HG02588 (cell line): ENCODE measurements at regions not wholly inside any gene's neighbourhood (a gene's known extent, or its start where the extent isn't known, plus 50 kb on each side); places are given as distances from the start of the nearest gene placed in this dataset.

ENCODE experiments used
- ATAC-seq: cut with Tn5 transposase; IDR thresholded peaks from one replicate; pipeline ENCODE4 v1.9.1; 2021; ENCODE audit warnings: mild to moderate bottlenecking, moderate library complexity; ENCODE audit not compliant: unreplicated experiment

DNA sequence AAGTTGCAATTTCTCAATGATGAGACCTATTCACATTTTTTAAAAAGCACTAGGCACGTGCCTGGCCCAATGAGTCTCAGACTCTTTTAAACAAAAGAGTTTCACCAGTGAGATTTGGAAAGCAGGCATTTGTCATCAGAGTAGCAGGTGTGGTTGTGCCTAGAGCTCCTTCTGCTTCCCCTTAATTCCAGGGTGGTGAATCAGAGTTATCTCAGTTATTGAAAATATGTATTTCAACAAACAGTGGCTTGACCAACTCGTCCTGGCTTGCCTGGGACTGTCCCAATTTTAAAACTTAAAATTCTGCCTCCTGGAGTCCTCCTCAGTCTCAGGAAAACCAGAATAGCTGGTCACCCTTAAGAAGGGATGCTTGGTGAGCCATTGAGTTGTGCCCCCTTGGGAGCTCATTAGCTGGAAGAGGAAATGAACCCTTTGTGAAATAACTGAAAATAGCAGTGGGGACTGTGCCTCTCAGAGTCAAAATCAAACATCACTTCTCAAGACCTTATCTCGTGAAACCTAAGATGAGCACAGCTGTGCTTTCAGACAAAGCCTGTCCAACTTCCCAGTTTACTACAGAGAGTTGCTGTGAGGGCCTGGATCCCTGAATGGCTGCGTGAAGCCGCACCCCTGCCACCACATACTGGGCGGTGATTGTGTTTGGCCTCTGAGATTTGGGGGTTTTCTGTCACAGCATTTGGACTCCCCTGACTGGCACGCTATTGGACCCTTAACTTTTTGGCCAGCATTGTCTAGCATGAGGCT lies 116.3 kb downstream of the ANKRD60 start:
- ATAC-seq: no peak

GRCh38 chr20:58111310-58112016 lies 117.0 kb downstream of the ANKRD60 start:
- no peak for ATAC-seq

DNA sequence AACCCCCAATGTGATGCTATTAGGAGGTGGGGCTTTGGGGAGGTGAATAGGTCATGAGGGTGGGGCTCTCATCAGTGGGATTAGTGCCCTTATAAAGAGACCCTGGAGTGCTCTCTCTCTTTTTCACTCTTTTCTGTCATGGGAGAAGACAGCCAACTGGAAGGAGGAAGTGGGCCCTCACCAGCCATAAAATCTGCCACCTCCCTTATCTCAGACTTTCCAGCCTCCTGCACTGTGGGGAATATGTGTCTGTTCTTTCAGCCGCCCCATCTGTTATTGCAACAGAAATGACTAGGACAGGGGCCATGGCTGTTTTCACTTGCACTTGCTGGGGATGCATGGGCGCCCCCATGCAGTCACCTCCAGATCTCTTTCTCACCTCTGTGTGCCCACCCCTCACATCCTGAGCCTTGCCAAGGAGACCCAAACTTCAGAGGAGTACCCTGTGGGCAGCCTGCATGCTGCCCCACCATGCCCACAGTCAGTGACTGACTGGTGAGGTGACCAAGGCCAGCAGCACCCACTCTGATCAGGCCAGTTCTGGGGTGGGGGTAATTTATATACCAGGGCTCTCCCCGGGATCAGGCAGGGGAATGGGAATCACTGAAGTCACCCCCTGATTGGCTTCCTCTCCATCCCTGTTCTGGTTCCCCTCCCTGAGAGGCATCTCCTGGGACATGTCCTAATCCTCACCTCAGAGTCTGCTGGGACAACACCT lies 118.4 kb downstream of the ANKRD60 start:
- ATAC-seq: no peak

- ATAC-seq: no peak
Measured at GRCh38 chr20:58109126-58109880, 119.2 kb downstream of the ANKRD60 start.

- no peak for ATAC-seq
Measured at GRCh38 chr20:58107533-58107932, 120.9 kb downstream of the ANKRD60 start.

GRCh38 chr20:58106143-58106750 lies 122.2 kb downstream of the ANKRD60 start:
- ATAC-seq: no peak

- no peak for ATAC-seq
Measured at GRCh38 chr20:58103961-58104360, 124.5 kb downstream of the ANKRD60 start.

- no peak for ATAC-seq
Measured at GRCh38 chr20:58103517-58103904, 124.9 kb downstream of the ANKRD60 start.

GRCh38 chr20:58102744-58103516 lies 125.5 kb downstream of the ANKRD60 start:
- ATAC-seq: no peak

- no peak for ATAC-seq
Measured at GRCh38 chr20:58102261-58102660, 126.2 kb downstream of the ANKRD60 start.

DNA sequence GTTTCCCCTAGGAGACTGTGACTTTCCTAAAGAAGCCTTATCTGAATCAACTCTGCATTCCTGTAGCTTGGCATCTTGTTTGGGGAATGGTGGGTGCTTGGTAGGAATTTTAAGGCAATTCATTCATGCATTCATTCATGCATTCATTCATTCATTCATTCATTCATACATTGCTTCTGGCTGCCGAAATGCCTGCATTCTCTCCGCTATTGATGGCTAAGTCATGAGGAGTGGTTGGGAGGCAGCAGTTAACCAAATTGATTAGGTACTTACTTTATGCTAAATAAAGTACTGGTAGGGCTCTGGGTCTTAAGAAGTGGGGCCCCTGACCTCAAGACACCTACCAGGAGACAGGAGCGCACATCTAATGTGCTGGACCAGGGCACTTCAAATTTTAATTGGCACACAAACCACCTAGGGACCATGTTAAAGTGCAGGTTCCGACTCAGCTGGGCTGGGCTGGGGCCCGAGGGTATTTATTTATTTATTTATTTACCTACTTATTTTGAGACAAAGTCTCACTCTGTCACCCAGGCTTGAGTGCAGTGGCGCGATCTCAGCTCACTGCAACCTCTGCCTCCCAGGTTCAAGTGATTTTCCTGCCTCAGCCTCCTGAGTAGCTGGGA lies 127.6 kb downstream of the ANKRD60 start:
- no peak for ATAC-seq

DNA sequence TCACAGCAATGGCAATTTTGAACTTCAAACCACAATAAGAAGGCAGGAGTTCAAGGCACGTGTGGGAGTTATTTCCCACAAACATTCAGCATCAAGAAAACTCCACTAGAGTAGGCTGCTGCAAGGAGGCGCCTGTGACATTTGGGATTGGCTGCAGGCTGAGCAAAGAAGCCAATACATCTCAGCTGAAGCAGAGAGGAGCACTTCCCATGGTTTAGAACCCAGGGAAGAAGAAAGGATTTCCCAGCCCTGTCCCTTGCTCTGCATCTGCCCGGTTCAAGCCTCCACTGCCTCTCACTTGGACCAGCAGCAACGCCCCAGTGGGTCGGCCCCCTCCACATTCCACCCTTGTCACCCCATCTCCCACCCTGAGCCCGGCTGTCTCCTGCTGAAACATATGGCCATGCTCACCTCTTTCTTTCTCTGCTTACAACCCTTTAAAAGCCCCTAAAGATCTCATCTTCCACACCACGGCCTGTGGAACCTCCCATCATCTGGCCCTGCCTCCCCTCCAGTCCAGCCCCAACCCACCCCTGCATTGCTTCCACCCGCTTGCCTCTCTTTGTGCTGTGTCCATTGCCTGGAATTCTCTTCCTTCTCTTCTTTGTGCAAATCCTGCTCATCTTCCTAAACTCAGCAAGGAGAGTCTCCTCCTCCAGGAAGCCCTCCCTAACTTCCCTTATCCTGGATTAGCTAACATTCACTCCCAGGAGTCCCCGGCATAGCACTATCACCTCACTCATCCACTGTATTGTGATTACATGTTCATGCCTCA lies 128.3 kb downstream of the ANKRD60 start:
- ATAC-seq: no peak

GRCh38 chr20:58099291-58099935 lies 129.0 kb downstream of the ANKRD60 start:
- no peak for ATAC-seq

GRCh38 chr20:58098571-58098970 lies 129.9 kb downstream of the ANKRD60 start:
- no peak for ATAC-seq

- no peak for ATAC-seq
Measured at GRCh38 chr20:58097943-58098342, 130.5 kb downstream of the ANKRD60 start.

GRCh38 chr20:58097429-58097828 lies 131.0 kb downstream of the ANKRD60 start:
- ATAC-seq: no peak

- ATAC-seq: no peak
Measured at GRCh38 chr20:58096880-58097423, 131.5 kb downstream of the ANKRD60 start.

DNA sequence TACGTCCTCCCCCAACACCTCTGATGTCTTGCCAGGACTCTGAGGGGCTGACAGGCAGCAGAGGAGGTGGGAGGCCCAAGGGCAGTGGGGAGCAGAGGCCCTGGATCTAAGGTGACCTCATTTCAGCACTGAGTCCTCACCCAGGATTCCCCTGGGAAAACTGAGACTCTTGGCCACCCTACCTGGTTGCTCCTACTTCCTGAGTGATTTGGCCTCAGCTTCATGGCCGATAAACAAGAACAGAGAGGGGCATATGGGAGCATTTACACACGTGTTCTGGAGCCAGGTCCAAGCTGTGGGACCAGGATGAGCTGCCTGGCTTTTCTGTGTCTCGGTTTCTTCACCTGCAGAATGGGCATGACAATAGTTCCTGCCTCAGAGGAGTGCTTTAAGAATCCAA lies 133.8 kb downstream of the ANKRD60 start:
- no peak for ATAC-seq
